Activated CD4-positive, alpha-beta T cell treated with anti-CD3 and anti-CD28 coated beads, Interleukin-2, amount 50 U/mL, for 16 hours (primary cell): ENCODE measurements at regions not wholly inside any gene's neighbourhood (a gene's known extent, or its start where the extent isn't known, plus 50 kb on each side); places are given as distances from the start of the nearest gene placed in this dataset.

Experiments used
- DNase-seq: peaks from one replicate; pipeline ENCODE4 v3.0.0-alpha.2; 2020

DNA sequence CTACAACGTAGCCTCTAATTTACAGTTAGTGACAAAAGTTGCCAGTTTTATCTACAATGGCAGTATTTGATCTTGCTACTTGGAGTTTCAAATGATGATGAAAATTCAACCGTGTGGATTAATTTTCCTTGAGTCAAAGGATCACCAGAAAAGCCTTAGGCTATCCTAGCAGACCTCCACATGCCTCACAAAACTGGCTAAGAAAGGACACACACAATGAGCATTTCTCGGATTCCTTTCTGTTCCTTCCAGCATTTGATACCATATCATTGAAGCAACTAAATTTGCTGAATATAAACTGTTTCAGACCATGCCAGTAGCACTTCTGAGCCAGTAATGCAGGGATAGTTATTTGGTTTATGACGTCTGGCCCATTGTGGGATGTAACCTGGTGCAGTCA lies 587.4 kb upstream of the MDFIC2 start:
- DNase-seq, result no peak

DNA sequence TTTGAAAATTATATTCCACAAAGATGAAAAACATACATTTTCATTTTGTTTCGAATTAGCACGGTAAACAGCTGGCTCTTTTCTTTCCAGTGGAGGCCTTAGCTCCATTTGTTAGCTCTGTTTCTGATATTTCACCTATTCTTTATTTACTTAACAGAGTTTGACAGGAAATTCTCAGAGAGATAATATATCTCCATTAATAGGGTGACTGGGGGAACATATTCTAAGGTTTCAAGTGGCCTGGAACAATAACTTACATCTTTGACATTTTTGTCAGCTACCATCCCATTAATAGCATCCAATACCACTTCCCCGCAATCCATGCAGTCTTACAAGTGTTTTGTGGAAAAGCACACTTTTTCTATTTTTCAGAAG lies 577.6 kb upstream of the MDFIC2 start:
- DNase-seq, result no peak

DNA sequence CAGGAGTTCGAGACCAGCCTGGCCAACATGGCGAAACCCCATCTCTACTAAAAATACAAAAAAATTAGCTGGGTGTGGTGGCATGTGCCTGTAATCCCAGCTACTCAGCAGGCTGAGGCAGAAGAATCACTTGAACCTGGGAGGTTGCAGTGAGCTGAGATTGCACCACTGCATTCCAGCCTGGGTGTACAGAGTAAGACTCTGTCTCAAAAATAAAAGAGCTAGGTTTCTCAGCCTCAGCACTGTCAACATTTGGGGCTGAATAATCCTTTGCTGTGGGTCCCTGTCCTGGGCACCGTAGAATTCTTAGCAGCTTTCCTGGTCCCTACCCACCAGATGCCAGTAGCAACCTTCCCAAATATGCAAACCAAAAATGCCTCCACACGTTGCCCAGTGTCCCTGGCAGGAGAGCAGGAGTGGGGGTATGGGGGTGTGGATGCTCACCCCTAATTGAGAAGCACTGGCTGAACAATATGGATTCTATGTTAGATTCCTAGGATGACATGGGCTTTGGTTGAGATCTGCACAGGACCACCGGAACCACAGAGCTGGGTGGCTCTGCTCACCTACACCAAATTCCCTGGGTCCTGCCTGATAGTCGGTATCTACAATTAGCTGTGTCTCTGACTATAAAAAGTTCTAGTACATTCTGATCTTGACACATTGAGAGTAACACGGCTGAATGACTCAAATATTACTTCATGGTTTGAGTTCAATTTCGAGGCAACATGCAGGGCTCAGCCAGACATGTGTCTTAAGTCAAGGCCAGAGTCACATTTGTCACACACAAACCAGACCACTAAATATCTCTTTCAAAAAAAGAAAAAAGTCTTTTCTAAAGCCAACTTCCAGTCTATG lies 577.0 kb upstream of the MDFIC2 start:
- no peak for DNase-seq

DNA sequence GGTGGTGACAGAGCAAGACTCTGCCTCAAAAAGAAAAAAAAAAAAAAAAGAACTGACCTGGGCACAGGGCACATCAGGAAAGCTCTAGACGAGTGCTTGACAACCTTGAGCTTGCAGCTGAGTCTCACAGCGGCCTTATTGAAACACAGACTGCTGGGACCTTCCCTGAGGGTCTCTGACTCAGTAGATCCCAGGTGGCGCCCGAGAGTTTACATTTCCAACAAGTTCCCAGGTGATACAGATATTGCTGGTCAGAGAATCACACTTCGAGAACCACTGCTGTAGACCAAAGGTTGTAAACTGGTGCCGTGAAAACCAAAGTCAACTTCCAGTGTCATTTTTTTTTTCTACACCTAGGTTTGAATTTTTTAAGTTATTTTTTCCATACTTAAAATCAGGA lies 573.2 kb upstream of the MDFIC2 start:
- no peak for DNase-seq

DNA sequence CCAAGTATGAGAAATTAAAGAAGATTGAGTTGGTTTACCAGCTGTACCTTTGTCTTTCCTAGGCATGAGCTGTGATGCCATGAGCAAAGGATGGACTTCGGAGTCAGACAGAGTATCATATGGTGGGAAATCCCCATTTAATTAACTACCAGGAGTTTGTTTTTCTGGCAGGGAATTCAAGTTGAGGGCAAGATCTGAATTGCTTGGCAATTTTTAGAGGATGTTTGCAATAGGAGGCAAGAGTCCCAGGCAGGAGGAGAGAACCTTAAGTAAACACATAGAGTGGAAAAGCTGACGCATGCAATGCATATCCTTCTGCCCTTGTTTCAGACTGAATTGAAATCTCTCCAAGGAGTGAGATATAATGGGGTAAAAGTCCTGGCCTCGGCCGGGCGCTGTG lies 569.7 kb upstream of the MDFIC2 start:
- no peak for DNase-seq

DNA sequence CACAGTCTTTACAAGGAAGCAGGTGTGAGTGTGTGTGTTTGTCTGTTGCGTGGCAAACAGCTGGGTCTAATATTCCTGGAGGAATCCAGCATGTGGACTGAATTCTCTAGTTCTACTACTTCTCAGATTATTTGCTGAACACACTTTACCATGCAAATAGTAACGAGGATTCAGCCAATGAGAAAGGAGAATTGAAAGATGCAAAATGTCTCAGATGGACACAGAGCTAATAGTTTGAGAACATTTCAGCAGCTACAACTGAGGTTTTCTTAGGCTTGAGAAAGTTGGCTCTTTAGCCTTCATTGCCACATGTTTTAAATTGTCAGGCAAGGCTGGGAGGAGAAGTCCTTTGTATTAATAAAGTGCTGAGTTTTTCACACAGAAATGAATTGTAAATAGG lies 568.0 kb upstream of the MDFIC2 start:
- DNase-seq, result no peak

DNA sequence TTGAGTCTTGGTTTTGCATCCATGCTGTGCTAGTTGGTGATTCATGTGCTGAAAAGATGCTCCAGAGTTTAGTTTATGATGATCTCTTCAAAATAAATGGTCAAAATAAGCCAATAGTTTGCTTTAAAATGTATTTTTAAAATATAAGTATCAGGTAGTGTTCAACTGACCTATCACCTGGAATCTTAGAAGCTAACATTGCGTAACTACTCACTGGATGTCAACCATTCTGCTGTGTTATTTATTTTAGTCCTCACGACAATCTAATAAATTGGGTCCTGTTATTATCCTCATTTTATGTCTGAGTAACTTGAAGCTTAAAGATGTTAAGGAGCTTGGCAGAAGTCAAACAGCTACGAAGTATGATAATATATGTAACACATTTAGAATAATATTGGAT lies 563.7 kb upstream of the MDFIC2 start:
- no peak for DNase-seq

DNA sequence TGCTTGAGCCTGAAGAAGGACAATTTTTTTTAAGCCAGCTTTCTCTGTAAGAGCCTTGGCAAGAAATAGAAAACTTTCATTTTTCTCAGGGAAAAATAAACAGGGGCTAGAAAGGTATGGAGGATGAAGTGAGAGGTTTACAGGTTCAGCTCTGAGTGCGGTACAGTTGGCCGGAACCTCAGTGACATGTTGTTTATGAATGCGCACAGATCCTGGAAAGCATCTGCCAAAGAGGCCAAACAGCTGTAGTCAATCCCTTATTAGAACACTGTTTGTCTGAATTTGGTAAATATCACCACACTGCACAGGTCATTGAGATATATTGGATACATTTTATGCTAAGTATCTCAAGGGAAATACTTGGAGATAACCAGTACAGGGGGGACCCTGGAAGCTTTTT lies 561.8 kb upstream of the MDFIC2 start:
- no peak for DNase-seq

DNA sequence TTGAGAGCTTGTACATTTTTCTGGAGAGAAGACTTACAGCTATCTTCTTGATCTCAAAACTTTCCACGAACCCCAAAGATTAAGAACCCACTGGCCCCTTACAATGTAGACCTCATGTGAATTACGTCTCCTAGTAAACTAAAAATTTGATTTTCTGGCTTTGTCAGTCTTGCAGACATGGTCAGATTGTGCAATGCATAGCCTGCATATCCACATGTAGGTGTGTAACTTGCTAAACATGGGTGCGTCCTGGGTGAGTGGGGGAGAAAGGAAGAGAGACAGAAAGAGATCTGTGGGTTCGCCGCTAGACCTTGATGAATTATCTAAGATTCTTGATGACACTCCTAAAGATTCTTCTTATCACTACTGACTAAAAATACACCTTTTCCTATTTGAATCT lies 561.2 kb upstream of the MDFIC2 start:
- no peak for DNase-seq

DNA sequence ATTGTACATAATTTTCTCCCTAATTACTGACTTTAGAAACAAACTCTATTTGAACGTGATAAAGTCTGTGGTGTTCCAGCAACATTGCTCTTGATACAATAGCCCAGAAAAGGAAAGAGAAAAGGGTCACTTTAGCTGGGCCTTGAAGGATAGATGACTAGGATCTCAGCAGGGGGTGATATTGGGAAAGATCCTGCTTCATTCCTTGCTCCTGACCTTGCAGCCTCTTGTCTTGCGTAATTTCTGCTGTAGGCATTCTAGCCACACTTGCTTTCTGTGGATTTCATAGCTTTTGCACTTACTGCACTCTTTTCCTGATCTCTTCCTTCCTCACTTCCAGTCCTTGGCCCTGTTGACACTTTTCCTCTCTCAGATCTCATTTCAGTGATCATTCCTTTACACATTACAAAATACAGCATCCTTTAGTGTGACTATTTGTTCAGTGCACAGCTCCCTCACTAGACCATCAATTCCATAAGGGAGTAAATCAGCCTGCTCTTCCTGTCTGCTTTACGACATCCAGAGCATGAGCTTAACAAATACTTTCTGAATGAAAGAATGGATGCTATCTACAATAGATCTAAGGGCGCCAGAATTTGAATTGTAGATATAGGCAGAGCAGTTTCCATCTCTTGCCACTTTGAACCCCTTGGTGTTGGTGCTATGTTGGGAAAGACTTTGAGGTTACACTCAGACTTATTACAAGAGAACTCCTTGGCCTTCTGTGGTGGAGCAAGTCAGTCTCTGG lies 559.6 kb upstream of the MDFIC2 start:
- DNase-seq, result no peak

DNA sequence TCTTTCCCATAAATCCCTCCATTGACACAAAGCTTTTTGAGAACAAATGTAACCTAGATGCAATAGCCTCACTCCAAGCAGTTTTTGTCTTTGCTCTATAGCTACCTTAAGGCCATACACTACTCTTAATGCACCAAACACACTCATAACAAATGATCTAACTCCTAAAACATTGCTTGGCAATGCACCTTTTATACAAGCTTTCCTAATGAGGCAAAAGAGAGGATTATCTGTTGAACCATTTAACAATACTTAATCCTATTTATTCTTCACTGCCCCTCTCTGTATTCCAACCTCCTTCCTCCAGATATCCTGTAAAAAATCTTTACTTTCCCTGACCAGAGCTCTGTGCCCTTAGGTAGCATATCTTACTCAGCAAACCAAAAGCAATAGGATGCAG lies 558.1 kb upstream of the MDFIC2 start:
- no peak for DNase-seq

DNA sequence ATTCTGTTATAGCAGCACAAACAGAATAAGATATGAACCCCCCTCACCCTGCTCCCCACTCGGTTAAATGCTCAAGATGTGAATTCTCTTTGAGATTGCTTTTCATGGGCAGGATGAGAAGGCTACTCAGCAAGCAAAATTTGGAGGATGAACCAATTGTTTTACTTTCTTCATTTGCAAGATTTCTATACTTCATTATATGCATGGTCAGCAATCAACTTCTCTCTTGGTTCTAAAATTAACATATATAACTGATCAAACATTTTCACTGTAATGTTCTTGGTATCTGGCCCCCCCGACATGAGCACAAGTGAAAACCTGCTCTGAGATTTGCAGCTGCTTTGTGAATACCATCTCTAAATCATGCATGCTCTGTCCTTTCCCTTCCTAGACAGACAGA lies 556.1 kb upstream of the MDFIC2 start:
- DNase-seq, result no peak

DNA sequence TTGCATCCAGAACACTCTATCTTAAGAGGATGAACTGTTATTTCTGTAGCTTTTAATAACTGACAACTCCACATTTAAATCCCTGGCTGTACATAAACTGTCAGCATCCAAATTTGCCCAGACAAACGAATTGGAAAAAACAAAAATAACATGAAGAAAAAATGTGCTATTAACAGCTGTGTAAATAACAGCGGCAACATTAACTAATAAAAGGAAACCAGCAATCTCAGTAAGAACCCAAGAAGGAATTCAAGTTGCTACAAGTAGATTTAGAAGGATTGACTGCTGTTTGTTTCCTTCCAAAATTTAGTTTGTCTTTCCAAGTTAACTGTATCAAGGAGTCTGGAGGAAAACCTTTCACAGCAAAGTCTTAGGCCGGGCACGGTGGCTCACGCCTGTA lies 550.6 kb upstream of the MDFIC2 start:
- DNase-seq, result no peak

DNA sequence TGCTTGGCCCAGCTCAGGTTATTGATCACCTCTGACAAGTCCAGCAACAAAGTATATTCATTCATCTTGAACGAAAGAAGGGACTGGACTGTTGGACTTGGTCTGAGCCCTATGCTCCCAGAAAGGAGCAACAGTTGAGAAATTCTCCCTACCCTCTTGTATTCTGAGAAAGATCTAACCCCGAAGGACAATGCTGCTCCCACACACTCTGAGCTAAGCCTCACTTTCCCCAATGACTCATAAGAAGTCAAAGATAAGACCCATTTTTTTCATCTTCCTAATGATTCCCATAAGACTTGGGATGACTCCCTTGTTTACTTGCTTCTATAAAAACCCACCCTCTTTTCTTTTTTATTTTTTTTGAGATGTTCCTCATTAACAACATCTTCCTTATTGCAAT lies 549.4 kb upstream of the MDFIC2 start:
- DNase-seq, result no peak

DNA sequence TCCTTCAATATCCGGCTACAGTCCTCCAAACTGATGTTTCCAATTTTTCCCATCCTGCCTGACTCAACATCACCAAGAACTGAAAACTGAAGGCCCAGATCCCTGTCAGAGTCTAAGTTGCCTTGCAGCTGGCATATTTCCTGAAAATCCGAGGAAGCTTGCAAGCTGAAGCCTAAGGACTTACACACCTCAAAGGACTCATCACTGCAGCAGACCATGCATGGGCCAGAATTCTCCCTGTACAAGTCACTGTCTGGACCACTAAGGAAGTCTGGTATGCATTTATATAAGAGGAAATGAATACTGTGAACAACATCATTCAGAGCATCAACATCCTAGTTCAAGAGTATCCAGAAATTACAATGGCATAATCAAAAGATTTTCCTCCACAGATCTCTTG lies 548.8 kb upstream of the MDFIC2 start:
- DNase-seq, result no peak

DNA sequence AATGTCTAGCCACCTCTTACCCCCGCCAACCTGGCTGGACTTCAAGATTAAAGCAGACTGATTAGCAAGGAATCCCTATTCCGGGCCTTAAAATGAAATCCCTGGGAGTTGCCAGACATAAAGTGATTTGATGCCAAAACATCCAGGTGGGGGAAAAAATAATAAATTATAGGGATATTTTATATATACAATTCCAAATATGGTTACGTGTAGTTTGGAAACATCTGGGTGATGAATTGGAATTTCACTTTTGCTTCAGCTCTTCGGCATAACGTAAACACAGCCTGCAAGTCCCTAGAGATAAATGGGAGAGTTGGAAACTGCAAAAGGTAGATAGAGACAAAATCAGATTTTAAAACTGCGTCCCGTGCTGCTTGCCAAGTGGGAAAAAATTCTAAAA lies 545.5 kb upstream of the MDFIC2 start:
- no peak for DNase-seq

DNA sequence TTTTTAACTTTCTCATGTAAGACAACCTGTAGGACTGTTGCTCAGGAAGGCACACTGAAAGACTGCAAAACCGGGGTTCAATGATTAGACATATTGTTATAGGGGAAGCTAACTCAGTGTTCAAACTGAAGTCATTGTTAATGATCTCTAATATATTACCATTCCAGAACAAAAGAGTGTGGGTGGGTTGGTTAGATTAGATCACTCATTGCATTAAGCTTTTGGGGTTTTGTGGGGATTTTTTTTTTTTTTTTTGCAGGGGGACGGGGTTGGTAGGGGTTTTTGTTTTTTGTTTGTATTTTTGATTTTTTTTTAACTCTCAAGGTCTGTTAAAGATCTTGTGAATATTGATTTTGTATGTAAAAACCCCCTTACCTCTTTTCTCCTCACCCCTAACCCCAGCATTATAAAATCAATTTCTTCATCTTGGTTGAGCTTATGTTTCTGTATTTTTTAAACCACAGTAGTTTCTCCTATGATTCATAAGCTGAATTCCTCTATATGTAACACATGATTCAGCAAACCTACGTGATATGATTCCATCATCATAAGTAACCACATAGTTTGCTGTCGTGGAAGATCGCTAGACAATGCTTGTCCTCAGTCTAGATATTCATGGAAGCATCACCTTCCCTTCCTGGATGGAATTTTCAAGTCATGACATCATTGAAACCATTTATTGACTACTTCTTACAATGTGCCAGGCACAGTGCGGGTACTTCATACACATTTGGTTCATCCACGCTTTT lies 544.1 kb upstream of the MDFIC2 start:
- DNase-seq, result peak; percentile 47

DNA sequence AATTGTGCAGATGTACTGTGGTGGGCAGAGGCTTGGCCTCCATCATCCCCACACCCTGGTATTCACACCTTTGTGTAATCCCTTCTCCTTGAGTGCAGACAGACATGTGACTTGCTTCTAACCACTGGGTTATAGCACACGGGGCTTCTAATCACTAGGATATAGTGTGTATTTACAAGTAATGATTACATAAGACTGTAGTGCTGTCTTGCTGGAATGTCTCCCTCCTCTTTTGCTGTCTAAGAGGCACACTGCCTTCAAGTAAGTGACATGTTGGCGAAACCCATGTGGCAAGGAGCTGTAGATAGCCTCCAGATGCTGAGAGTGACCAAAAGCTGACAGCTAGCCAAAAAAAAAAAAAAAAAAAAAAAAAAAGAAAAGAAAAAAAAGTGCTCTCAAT lies 542.7 kb upstream of the MDFIC2 start:
- no peak for DNase-seq

DNA sequence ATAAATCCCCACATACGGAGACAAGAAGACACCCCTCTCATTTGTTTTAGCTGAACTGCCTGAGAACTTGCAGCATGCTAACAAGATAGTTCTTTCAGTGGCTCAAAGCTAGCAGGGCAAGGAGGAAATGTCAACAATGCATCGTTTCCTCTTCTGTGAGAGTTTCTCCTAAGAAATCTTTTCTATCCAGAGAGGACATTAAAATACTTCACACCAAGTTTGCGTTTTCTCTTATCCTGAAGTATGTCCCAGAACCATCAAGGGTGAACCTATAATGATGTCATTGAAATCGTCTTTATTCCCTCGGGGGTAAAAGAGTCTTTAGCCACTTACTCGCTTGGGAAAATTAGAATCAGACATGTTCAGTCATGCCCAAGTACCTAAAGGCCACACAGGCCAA lies 541.7 kb upstream of the MDFIC2 start:
- DNase-seq, result no peak

DNA sequence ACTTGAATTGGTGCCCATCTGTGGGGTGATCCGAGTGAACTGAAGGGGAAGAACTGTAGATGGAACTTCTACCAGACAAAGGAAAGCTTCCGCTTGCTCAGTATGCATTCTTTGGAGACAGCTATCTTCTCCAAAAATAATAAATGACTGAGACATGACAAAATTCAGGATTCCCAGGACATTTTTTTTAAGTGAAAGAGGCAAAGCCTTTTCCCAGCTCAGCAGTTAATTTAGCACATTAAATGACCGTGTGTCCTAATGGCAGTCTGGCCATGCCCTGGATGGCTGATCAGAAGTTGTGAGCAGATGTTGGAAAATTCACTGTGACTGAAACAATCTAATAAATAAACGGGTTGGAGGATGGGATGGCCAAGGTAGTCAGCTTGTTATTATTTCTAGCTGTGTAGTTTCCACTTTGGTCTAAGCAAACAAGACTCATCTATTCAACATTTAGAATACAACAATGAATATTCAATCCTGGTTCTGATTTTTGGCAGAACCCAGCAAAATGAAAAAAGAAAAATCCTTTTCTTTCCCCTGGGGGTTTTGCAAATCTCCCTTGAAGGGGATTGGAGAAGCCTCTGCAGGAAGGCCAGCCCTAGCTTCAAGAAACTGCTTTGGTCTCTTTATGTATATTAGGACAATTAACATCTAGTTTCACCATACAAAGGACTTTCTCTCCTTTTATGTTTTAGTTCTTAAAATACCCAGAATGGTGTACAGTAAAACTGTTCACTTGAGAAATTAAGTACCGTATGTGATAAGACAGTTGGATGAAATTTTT lies 540.9 kb upstream of the MDFIC2 start:
- no peak for DNase-seq

DNA sequence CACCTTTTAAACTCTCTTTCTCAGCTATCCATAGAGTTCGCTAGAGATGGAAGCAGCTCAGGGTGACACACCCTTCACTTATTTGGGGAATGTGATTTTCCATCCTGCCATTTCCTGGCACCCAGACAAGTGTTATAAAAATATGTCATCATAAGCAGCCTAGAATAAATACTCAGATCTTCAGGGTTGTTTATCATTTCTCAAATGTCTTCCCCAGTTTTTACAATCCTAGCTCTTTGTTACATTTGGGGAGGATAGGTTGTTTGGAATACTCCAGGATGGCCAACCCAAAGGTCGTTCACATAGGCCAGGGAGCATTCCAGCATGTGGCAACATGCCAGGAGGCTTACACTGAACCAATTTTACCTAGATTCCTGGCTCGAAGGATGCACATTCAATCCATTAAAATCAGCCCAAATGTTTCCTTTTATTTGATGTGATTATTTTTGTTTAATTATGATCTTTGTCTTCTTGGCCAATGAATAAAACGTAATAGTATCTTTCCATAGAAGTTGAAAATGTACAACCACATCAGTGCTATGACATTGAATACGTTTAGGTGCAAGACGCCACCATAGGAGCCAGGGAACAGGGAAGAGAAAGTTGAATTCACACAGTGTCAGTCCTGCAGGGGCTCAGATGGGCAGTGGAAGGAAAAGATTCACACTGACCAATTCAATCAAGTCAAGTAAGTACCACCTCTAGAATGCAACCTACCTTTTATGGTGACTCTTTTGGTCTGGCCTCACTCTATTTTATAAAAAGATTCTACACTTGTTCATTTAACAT lies 537.7 kb upstream of the MDFIC2 start:
- no peak for DNase-seq
